ENCODE measurements at regions not wholly inside any gene's neighbourhood (a gene's known extent, or its start where the extent isn't known, plus 50 kb on each side); places are given as distances from the start of the nearest gene placed in this dataset.
A peak's percentile ranks its signal among the peaks of the same experiment; 100 is the strongest.

DNA sequence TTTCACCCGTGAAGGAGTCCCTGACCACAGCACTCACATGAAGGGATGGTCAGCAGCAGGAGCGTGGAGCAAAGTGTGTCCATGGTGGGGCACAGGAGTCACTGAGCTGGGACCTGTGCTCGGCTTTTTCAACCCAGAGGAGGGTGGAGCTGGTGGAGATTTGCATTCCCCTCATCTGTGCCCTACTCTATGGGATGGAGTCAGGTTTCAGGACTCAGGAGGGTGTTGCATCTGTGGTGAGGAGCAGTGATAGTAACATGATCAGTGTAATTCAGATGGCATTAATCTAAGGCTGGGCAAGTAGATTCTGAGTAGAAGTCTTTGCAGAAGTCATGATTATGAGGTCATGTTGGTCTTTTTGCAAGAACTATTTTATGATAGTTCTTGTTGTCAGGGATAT lies 511.9 kb downstream of the TMEM121 start:
- H3K9me3 Mint-ChIP-seq: peaks cover 35% of the 10 kb centered on the region
- no peak overlapping the region for H3K27ac Mint-ChIP-seq
- no peaks in the 10 kb centered on the region for H3K4me1 Mint-ChIP-seq (ENCODE audit: low read depth)
- H3K36me3 Mint-ChIP-seq (ENCODE audit: low read depth): no peaks in the 10 kb centered on the region
- no peak for DNase-seq
- TF ChIP-seq, protein P1, sequence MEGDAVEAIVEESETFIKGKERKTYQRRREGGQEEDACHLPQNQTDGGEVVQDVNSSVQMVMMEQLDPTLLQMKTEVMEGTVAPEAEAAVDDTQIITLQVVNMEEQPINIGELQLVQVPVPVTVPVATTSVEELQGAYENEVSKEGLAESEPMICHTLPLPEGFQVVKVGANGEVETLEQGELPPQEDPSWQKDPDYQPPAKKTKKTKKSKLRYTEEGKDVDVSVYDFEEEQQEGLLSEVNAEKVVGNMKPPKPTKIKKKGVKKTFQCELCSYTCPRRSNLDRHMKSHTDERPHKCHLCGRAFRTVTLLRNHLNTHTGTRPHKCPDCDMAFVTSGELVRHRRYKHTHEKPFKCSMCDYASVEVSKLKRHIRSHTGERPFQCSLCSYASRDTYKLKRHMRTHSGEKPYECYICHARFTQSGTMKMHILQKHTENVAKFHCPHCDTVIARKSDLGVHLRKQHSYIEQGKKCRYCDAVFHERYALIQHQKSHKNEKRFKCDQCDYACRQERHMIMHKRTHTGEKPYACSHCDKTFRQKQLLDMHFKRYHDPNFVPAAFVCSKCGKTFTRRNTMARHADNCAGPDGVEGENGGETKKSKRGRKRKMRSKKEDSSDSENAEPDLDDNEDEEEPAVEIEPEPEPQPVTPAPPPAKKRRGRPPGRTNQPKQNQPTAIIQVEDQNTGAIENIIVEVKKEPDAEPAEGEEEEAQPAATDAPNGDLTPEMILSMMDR (IDR thresholded peaks at IDR 0.05): no peak
- H3K4me3 Mint-ChIP-seq: no peak overlapping the region
- H3K27me3 Mint-ChIP-seq (ENCODE audit: insufficient read depth): peaks cover 2% of the 10 kb centered on the region; the same call in 1 of the 2 replicates

DNA sequence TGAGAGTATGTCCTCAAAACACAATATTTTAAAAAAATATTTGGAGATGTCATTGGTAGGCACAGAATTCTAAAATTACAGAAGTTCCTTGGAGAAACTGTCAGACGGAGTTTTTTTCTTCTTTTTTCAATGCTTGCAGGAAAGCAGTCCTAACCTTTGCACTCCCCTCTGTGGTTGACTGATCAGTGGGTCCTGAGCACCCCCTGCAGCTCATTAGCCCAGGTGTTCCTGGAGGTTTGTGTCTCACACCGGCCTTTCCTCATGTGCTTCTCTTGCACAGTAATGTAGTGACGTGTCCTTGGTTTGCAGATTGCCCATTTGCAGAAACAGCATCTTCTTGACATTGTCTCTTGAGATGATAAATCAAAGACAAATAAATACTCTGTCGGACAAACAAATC lies 513.0 kb downstream of the TMEM121 start:
- peaks cover 36% of the 10 kb centered on the region for H3K9me3 Mint-ChIP-seq
- no peak overlapping the region for H3K4me3 Mint-ChIP-seq
- no peaks in the 10 kb centered on the region for H3K4me1 Mint-ChIP-seq (ENCODE audit: low read depth)
- no peak overlapping the region for H3K27ac Mint-ChIP-seq
- TF ChIP-seq, protein P1 (IDR thresholded peaks at IDR 0.05): no peak
- no peak for DNase-seq
- no peaks in the 10 kb centered on the region for H3K27me3 Mint-ChIP-seq (ENCODE audit: insufficient read depth)
- H3K36me3 Mint-ChIP-seq (ENCODE audit: low read depth): no peaks in the 10 kb centered on the region

DNA sequence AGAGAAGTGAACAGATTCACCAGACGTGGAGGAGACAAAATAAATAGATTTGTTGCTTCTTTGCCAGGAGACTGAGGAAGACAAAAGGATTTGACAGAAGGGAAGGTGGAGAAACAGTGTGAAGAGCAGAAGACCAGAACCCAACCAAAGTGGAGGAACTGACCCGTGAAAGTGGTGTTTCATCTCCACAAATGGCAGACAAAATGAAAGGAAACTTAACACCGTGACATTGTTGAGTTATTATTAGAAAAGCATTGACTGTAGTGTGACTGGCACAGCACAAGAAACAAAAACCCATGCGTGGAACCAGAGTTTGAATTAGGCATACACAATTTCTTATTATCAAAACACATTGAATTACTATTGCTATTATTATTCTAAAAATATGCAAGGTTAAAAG lies 518.1 kb downstream of the TMEM121 start:
- Mint-ChIP-seq H3K9me3 (peaks cover 20% of the 10 kb centered on the region), H3K27me3 (ENCODE audit: insufficient read depth) (no peaks in the 10 kb centered on the region), H3K4me1 (ENCODE audit: low read depth) (no peaks in the 10 kb centered on the region), H3K36me3 (ENCODE audit: low read depth) (0 out of 2 replicates have a peak, but pooled peaks cover 3% of the 10 kb centered on the region), H3K27ac (no peak overlapping the region), H3K4me3 (no peak overlapping the region)
- DNase-seq: no peak
- TF ChIP-seq, protein P1 (IDR thresholded peaks at IDR 0.05): no peak

DNA sequence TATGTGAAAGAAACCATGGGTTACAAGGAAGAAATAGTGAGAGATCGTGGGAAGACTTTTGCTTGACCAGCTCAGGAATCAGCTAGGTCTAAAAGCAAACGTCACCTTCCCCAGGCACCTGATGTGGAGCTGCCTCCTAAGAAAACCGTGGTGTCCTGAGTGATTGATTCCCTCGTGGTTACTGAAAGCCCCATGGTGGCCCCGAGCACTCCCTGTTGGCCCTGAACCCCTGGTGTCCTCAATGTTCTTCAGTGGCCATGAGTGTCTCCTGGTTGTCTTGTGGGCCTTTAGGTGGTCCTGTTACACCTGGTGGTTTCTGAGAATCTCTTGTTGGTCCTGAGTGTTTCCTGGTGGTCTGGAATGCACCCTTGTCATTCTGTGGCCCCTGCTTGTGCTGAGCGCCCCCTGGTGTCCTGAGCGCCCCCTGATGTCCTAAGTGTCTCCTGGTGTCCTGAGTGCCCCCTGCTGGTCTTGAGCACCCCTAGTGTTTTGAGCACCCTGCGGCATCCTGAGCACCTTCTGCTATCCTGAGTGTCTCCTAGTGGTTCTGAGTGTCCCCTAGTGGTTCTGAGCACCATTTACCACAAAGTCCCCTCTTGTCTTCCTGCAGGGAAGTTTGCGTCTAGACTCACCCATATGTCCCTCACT lies 518.7 kb downstream of the TMEM121 start:
- peaks cover 24% of the 10 kb centered on the region for H3K9me3 Mint-ChIP-seq
- 0 out of 2 replicates have a peak, but pooled peaks cover 4% of the 10 kb centered on the region for H3K36me3 Mint-ChIP-seq (ENCODE audit: low read depth)
- no peaks in the 10 kb centered on the region for H3K27me3 Mint-ChIP-seq (ENCODE audit: insufficient read depth)
- TF ChIP-seq, protein P1 (IDR thresholded peaks at IDR 0.05): peak; percentile 46
- no peak for DNase-seq
- H3K27ac Mint-ChIP-seq: no peak overlapping the region
- H3K4me3 Mint-ChIP-seq: no peak overlapping the region
- H3K4me1 Mint-ChIP-seq (ENCODE audit: low read depth): no peaks in the 10 kb centered on the region

DNA sequence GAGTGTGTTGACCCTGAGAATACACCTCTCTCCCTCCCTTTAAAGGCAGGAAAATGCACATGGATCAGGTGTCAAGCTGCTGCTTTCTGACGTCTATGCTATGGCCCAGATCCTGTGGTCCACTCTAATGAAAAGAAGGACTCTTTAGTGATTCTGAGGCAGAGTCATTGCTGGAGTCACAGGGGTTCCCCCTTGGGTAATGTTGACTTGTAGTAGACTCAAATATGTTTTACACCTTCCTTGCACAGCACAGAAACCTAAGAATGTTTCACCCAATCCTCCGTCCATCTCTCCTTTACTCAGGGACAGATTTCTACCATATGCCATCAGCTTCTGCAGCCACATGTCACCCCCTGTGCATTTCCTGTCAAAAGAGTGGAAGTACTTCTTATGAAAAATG lies 525.4 kb downstream of the TMEM121 start:
- Mint-ChIP-seq H3K4me3 (no peak overlapping the region), H3K4me1 (ENCODE audit: low read depth) (no peaks in the 10 kb centered on the region), H3K36me3 (ENCODE audit: low read depth) (0 out of 2 replicates have a peak, but pooled peaks cover 4% of the 10 kb centered on the region), H3K9me3 (peaks cover 32% of the 10 kb centered on the region), H3K27ac (no peak overlapping the region), H3K27me3 (ENCODE audit: insufficient read depth) (no peaks in the 10 kb centered on the region; the same call in 1 of the 2 replicates)
- TF ChIP-seq, protein P1 (IDR thresholded peaks at IDR 0.05): no peak
- no peak for DNase-seq
